ENCODE measurements at regions not wholly inside any gene's neighbourhood (a gene's known extent, or its start where the extent isn't known, plus 50 kb on each side); places are given as distances from the start of the nearest gene placed in this dataset.
"Not testable (repeated sequence)": the region's sequence is repeated elsewhere in the genome, so short reads cannot be mapped to it uniquely, and the experiment has no call there.

- POLR2A ChIA-PET, result no interaction called here
- no peak overlapping the region for H3K4me3 ChIP-seq (ENCODE audit: low read depth, low read length)
- no peak for TF ChIP-seq CTCF (IDR thresholded peaks at IDR 0.05; ENCODE audit: insufficient read depth, low read length, missing control alignments)
- no peak for DNase-seq (ENCODE audit: low read depth, low spot score)
- CTCF ChIA-PET, result no interaction called here
Observed at GRCh38 chr13:61094865-61095264, 320.8 kb downstream of the PCDH20 start.

GRCh38 chr13:61089894-61090293, 325.8 kb downstream of the PCDH20 start:
- H3K4me3 ChIP-seq (ENCODE audit: low read depth, low read length); POLR2A ChIA-PET; DNase-seq (ENCODE audit: low read depth, low spot score); CTCF ChIA-PET: not testable (repeated sequence)

GRCh38 chr13:61086087-61086486, 329.6 kb downstream of the PCDH20 start:
- no peak overlapping the region for H3K4me3 ChIP-seq (ENCODE audit: low read depth, low read length)
- POLR2A ChIA-PET, result no interaction called here
- no peak for DNase-seq (ENCODE audit: low read depth, low spot score)
- CTCF ChIA-PET, result no interaction called here
- TF ChIP-seq CTCF (IDR thresholded peaks at IDR 0.05; ENCODE audit: insufficient read depth, low read length, missing control alignments), result no peak

- H3K4me3 ChIP-seq (ENCODE audit: low read depth, low read length), result no peak overlapping the region
- no peak for TF ChIP-seq CTCF (IDR thresholded peaks at IDR 0.05; ENCODE audit: insufficient read depth, low read length, missing control alignments)
- no peak for DNase-seq (ENCODE audit: low read depth, low spot score)
- POLR2A ChIA-PET, result no interaction called here
- CTCF ChIA-PET, result no interaction called here
Observed at GRCh38 chr13:61084988-61085387, 330.7 kb downstream of the PCDH20 start.

GRCh38 chr13:61078976-61079770, 336.5 kb downstream of the PCDH20 start:
- CTCF ChIA-PET, result no interaction called here
- no peak for DNase-seq (ENCODE audit: low read depth, low spot score)
- no peak overlapping the region for H3K4me3 ChIP-seq (ENCODE audit: low read depth, low read length)
- POLR2A ChIA-PET, result no interaction called here
- TF ChIP-seq CTCF (IDR thresholded peaks at IDR 0.05; ENCODE audit: insufficient read depth, low read length, missing control alignments), result no peak

GRCh38 chr13:61052175-61052574, 363.5 kb downstream of the PCDH20 start:
- CTCF ChIA-PET, result no interaction called here
- POLR2A ChIA-PET, result no interaction called here
- H3K4me3 ChIP-seq (ENCODE audit: low read depth, low read length), result no peak overlapping the region
- TF ChIP-seq CTCF (IDR thresholded peaks at IDR 0.05; ENCODE audit: insufficient read depth, low read length, missing control alignments), result no peak
- DNase-seq (ENCODE audit: low read depth, low spot score), result no peak

GRCh38 chr13:61045251-61045650, 370.4 kb downstream of the PCDH20 start:
- DNase-seq (ENCODE audit: low read depth, low spot score), result no peak
- CTCF ChIA-PET, result no interaction called here
- POLR2A ChIA-PET, result no interaction called here
- H3K4me3 ChIP-seq (ENCODE audit: low read depth, low read length), result no peak overlapping the region
- no peak for TF ChIP-seq CTCF (IDR thresholded peaks at IDR 0.05; ENCODE audit: insufficient read depth, low read length, missing control alignments)

Measured in AG04449 (cell line).